ENCODE measurements at regions not wholly inside any gene's neighbourhood (a gene's known extent, or its start where the extent isn't known, plus 50 kb on each side); places are given as distances from the start of the nearest gene placed in this dataset.

GRCh38 chr20:40329321-40329720, 359.7 kb downstream of the MAFB start:
- DNase-seq (ENCODE audit: extremely low read depth, low read depth, low spot score): no peak

- DNase-seq (ENCODE audit: extremely low read depth, low read depth, low spot score): no peak
Observed at GRCh38 chr20:40326784-40327183, 362.3 kb downstream of the MAFB start.

- no peak for DNase-seq (ENCODE audit: extremely low read depth, low read depth, low spot score)
Observed at GRCh38 chr20:40325006-40325568, 363.9 kb downstream of the MAFB start.

GRCh38 chr20:40323361-40323794, 365.7 kb downstream of the MAFB start:
- DNase-seq (ENCODE audit: extremely low read depth, low read depth, low spot score): no peak

GRCh38 chr20:40322941-40323340, 366.1 kb downstream of the MAFB start:
- DNase-seq (ENCODE audit: extremely low read depth, low read depth, low spot score): no peak

- DNase-seq (ENCODE audit: extremely low read depth, low read depth, low spot score): no peak
Observed at GRCh38 chr20:40320517-40321011, 368.5 kb downstream of the MAFB start.

- no peak for DNase-seq (ENCODE audit: extremely low read depth, low read depth, low spot score)
Observed at GRCh38 chr20:40319741-40320516, 369.1 kb downstream of the MAFB start.

- DNase-seq (ENCODE audit: extremely low read depth, low read depth, low spot score): no peak
Observed at GRCh38 chr20:40319056-40319455, 370.0 kb downstream of the MAFB start.

GRCh38 chr20:40317156-40317790, 371.8 kb downstream of the MAFB start:
- DNase-seq (ENCODE audit: extremely low read depth, low read depth, low spot score): no peak

GRCh38 chr20:40314278-40314677, 374.8 kb downstream of the MAFB start:
- DNase-seq (ENCODE audit: extremely low read depth, low read depth, low spot score): no peak

GRCh38 chr20:40313730-40314129, 375.3 kb downstream of the MAFB start:
- DNase-seq (ENCODE audit: extremely low read depth, low read depth, low spot score): no peak

- no peak for DNase-seq (ENCODE audit: extremely low read depth, low read depth, low spot score)
Observed at GRCh38 chr20:40309731-40310130, 379.3 kb downstream of the MAFB start.

GRCh38 chr20:40307997-40308396, 381.0 kb downstream of the MAFB start:
- no peak for DNase-seq (ENCODE audit: extremely low read depth, low read depth, low spot score)

- DNase-seq (ENCODE audit: extremely low read depth, low read depth, low spot score): no peak
Observed at GRCh38 chr20:40307268-40307667, 381.8 kb downstream of the MAFB start.

GRCh38 chr20:40305303-40305702, 383.7 kb downstream of the MAFB start:
- no peak for DNase-seq (ENCODE audit: extremely low read depth, low read depth, low spot score)

GRCh38 chr20:40304119-40304613, 384.9 kb downstream of the MAFB start:
- DNase-seq (ENCODE audit: extremely low read depth, low read depth, low spot score): no peak

- DNase-seq (ENCODE audit: extremely low read depth, low read depth, low spot score): peak; percentile 25
Observed at GRCh38 chr20:40294747-40295146, 394.3 kb downstream of the MAFB start.

GRCh38 chr20:40294175-40294574, 394.9 kb downstream of the MAFB start:
- DNase-seq (ENCODE audit: extremely low read depth, low read depth, low spot score): no peak

- DNase-seq (ENCODE audit: extremely low read depth, low read depth, low spot score): no peak
Observed at GRCh38 chr20:40293740-40294139, 395.3 kb downstream of the MAFB start.

- DNase-seq (ENCODE audit: extremely low read depth, low read depth, low spot score): no peak
Observed at GRCh38 chr20:40291493-40292135, 397.4 kb downstream of the MAFB start.

GRCh38 chr20:40287683-40288082, 401.4 kb downstream of the MAFB start:
- no peak for DNase-seq (ENCODE audit: extremely low read depth, low read depth, low spot score)
